NCI-H2171 (cell line): ENCODE measurements at regions not wholly inside any gene's neighbourhood (a gene's known extent, or its start where the extent isn't known, plus 50 kb on each side); places are given as distances from the start of the nearest gene placed in this dataset.

Experiments
- DNase-seq: peaks from one replicate; lab custom pipeline; 2025; lab: John Stamatoyannopoulos, UW

DNA sequence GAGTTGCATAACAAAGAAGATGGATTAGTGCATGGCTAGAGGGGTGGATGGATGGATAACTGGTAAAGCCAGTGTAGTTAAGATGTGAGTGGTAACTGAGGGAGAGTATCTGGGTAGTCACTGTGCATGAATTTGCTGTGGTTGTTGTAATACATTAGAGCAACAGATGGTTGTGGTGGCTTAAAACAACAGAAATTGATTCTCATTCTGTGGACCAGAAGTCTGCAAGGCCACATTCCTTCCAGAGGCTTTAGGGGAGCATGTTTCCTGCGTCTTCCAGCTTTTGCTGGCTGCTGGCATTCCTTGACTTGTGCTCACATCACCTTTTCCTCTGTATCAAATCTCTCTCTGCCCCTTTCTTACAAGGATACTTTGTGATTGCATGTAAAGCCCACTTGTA is 155.4 kb downstream of the ASB1 start:
- no peak for DNase-seq

DNA sequence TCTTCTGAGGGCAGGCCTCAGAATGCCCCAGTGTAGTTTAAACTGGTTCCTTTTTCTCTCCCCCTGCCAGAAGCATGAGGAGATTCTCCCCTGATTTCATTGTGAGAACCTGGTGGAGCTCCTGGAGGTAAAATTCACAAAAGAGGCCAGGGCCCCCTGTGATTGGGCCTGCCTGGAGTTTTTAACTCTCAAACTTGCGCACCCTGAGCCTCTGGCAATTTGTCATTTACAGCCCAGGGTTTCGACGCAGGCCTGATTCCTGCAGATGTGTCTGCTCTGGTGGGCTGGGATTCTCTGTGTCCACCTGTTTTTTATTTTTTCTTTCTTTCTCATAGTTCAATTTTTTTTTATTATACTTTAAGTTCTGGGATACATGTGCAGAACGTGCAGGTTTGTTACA is 157.9 kb downstream of the ASB1 start:
- DNase-seq: no peak

DNA sequence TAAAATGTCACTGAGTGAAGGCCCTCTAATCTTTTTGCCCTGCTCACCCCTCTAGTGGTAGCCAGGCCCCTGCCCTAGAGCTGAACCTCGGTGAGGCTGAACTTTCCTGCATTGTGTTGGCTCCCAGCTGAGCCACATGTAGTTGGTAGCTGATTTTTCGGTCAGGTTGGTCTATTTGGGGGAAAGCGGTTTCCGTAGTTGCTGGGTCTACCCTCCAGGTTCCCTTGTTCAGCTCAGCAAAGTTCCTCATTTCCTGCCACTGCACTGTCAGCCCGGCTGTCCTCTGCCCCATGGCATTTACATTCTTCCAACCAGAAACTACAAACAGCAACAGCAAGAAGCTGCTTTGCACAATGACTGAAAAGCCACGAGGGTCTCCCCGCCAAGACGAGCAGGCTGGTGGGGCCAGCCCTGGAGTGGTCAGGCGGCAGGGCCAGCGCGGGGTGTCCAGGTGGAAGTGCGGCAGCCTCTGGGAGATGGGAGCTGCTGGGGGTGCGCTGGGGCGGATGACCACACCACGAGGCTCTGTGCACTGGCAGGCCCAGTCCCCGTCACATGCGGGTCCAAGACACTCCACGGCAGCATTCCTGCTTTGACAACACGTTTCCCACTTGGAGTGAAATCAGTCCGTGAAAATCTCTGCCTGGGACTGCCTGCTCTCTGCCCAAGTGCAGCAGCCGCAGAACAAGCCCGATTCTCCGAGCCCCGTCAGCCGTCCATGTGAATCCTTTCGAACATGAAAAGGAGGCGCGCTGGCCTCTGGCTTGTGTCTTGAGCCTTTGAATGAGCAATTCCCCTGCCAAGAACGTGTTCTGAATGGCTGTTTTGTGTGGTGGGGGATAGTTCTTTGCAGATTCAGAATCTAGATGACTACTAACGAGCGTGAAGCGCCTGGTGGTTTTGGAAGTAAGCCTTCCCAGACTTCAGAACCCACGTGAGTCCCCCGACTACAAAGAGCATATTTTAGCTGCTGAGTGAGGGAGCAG is 159.4 kb downstream of the ASB1 start:
- no peak for DNase-seq

DNA sequence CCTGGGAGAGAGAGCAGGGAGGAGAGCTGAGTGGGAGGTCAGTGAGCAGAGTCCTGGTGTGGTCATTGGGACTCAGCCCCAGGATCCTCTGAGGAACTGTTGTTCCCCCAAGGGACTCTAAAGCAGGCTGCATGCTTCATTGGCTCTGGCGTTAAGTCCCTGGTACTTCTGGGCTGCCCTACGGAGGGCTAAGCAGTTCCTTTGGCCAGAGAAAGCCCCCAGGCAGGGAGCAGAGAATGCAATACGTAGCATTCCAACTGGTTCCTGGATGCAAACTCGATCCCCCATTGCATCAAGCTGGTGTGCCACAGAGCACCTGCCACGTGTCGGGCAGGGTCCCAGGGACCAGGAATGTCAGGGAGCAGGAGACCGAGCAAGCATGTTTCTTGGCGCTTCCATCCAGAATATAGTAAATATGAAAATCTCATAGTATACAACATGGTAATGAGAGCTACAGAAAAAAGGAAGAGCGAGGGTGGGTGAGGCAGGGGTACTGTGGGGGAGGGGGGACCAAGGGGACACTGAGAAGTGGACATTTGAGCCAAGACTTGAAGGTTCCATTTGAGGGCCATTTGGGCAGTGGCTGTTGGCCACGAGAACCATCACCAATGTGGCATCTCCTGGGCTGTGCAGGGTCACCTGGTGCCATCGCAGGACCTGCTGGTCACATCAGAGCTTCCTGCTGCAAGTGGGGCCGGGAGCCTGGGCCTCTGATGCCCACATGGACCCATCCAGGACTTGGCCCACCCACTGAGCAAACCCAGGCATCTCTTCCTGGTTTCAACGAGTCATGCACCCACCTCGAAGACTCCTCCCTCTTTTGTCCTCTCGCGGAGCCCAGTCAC is 160.4 kb downstream of the ASB1 start:
- no peak for DNase-seq

DNA sequence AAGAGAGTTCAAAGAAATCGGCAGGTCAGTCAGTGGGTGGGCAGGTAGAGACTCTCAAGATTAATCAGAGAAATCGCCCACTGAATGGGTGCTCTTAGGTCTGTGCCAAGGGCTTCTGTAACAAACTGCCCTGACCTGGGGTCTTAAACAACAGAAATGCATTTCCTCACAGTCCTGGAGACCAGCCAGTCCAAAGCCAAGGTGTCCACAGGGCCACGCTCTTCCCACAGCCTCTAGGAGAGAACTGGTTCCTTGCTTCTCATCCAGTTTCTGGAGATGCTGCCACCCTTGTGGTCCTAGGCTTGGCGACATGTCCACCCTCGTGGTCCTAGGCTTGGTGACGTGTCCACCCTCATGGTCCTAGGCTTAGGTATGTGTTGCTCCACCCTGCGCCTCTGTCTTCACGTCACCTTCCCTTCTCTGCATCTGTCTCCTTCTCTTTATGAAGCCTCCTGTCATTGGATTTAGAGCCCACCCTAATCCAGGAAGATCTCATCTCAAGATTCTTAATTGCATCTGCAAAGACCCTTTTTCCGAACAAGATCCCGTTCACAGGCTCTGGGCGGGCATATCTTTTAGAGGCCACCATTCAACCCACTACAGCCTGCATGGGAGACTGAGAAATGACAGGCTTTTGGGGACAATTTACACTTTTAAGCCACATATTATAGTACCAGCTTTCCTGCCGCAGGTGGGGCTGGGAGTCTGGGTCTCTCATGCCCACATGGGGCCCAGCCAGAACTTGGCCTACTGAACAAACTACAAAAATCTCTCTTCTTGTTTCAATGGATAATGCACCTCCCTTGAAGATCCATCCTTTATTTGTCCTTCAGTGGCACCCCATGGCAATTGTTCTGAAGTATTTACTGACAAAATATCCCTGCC is 161.3 kb downstream of the ASB1 start:
- DNase-seq: no peak

DNA sequence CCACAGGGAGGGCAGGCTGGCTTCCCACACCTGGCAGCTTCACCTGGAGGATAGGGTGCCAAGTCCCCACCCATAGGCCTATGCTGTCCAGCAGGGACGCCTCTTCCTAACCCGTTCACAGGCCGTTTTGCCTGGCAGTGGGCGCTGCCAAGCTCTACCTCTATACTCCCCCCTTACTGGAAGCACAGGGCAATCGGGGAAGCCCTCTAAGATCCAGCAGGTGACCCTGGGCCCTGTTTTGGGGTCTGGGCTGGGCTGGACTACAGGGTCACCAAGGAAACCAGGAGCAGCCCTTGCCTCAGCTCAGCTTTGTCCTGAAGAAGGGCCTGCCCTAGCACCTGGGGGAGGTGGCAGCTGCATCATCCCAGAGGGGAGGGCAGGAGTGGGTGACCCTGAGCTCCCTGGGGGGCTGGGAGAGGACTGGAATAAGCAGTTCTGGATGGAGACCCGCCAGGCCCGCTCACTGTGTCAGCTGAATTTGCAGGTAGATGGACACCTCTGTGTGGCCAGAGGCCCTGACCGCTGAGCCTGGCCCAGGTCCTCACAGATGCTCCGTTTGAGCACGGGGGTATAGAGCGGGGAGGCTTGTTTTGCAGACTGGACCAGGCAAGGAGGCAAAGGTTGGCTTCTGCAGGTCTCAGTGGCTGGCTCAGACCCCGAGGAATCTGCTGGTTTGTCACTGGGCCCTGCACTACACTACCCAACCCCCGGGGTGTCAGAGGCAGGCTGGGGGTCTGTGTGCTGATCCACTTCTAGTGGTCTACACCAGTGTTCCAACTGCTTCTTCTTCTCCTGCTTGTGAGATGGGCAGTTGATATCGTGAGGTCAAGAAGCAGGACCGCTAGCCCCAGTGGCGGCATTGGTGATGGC is 163.1 kb downstream of the ASB1 start:
- DNase-seq: no peak

DNA sequence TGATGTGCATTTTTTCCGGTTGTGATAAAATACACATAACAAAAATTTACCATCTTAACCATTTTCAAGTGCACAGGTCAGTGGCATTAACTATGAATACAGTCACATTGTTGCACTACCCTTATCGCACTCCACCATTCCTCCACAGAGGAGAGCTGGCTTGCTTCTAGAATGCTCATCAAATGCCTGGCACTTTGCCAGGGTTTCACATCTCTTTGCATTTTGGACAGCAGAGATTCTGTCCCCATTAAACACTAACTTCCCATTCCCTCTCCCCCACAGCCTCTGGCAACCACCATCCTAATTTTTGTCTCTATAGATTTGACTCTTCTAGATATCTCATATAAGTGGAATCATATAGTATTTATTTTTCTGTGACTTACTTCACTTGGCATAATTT is 165.0 kb downstream of the ASB1 start:
- DNase-seq: no peak

DNA sequence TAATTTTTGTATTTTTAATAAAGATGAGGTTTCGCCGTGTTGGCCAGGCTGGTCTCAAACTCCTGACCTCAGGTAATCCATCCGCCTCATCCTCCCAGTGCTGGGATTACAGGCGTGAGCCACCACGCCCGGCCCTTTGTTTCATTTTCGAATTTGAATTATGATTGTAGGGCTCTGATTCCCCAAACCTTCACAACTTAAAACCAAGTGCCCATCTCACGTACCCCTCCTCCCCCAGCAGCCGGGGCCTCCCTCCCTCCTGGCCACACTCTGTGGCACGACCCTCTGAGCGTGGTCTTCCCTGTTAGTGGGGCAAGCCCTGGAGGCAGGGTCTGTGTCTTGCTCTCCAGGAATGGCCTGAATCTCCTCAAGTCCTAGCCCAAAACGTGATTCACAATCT is 166.5 kb downstream of the ASB1 start:
- DNase-seq: no peak

DNA sequence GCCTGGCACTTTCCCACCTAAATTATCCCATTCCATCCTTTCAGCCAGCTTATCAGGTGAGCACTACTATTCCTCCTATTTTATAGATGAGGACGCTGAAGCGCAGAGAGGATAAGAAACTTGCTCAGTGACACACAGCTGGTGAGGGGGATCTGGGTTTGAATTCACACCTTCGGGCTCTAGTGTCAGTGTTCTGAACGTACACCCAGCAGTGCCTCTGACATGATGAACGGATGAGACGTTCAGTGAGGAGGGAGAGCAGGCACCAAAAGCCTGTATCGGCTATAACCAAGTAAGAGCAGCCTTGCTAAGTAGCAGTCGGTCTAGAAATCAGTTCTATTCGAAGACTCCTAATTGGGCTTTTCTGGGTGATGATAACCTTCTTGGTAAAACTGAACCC is 167.0 kb downstream of the ASB1 start:
- DNase-seq: no peak

DNA sequence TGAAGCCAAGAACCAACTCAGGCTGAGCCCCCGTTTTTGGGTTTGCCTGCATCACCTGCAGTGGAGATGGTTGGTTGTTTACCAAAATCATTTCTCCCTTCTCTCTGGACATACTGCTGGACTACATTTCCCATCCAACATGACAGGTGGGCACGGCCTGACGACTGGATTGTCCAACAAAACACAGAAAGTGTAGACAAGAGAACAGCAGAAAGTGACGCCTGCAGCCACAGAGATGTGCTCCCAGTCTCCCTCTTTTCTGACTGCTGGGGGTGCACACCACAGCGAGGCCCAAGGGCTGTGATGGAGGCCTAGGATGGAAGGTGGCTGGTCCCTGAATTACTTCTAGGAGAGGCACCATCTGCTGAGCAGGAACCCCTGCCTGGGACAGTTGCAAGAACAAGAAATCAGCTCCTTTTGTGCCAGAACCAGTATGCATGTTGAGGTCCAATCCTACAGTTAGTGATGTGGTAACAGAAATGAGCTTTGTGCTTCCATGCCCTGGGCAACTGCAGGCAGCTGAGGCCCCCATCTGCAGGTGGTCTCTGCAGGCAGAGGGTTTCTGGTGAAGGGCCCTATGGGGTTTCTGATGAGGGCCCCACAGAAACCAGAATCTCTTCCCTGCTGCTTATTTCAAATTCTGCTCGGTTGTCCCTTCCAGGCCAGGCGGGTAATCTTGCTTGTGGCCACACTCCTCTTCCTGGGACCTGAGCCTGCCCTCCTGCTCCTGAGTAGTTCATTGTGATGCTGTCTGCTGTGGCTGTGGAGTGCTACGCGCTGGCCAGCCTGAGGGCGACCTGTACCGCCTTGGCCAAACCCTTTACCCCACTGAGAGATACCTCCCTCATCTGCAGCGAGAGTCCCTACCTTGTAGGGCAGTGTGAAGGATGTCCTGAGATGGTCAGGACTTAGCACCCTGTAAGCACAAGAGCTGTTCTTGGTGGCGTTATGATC is 168.3 kb downstream of the ASB1 start:
- DNase-seq: no peak

DNA sequence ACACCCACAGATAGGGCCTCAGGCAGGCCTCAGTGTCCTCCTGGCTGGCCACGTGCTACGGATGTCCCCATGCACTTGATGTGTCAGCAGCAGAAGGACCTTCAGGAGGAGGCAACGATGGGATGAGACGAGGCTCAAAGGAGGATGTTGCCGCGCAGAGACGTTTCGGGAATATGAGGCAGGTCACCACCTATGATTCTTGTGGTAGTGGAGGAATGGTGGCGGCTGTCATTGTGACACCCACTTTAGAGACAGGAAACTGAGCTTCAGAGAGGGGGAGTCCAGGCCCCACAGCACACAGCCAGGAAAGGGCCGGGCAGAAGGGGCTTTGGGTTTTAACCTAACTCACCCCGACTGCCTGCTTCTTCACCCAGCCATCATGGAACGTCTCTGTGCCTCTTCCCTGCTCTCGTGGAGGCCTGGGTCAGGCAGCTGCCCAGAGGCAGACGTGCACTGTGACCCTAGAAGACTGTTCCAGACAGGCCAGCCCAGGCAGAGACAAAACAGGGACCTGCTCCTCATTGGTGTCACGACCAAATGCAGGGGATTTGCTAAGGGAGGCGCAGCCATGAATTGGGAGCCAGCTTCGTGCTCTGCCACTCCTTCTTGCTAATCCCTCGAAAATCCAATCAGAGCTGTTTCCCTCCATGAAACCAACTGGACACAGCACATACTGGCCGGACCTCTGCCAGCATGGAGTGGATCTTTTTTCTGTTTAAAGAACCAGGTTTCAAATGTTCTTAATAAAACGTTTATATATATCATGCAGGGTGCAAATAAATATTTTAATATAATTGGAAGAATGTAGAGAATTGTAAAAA is 169.2 kb downstream of the ASB1 start:
- no peak for DNase-seq

DNA sequence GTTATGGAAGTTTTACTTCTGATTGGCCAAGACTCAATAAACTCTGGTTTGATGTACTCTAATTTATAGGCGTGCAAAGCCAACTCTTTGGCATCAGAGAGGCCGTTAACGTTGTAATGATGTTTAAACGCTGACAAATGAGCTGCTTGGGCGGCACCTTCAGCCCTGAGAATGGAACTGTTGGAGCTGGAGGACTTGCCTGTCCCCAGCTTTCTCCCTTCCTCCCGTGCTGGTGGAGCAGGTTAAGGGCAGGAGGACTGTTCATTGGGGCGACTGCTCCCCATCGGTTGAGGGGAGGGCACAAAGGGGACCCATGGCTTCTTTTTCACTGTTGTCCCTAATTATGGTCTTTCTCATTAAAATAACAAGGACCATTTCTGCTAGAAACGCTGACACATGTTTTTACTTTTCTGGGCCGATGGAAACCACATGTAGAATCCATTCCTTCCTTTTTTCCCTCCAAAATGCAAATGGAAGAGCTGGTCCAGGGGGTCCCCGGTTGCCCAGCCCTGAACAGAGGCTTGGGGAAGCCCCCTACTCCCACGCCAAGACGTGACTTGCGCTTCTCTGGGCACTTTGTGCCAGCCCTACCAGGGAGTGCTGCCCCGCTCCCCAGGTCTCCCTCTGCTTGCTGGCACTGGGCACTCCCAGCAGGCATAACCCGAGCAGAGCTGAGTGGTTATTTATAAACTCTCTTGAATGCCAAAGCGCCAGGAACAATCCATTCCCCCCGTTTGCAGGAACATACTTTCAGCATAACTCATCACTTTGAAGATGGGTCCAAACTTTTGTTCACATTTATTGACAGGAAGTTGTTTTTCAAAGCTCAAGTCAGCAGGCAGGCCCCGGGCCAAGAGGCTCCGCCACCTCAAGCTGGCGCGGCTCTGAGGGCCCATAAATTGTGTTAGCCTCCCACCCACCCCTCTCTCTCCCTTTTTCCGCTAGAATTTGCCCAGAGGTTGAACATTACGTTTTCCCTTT is 170.1 kb downstream of the ASB1 start:
- DNase-seq: no peak

DNA sequence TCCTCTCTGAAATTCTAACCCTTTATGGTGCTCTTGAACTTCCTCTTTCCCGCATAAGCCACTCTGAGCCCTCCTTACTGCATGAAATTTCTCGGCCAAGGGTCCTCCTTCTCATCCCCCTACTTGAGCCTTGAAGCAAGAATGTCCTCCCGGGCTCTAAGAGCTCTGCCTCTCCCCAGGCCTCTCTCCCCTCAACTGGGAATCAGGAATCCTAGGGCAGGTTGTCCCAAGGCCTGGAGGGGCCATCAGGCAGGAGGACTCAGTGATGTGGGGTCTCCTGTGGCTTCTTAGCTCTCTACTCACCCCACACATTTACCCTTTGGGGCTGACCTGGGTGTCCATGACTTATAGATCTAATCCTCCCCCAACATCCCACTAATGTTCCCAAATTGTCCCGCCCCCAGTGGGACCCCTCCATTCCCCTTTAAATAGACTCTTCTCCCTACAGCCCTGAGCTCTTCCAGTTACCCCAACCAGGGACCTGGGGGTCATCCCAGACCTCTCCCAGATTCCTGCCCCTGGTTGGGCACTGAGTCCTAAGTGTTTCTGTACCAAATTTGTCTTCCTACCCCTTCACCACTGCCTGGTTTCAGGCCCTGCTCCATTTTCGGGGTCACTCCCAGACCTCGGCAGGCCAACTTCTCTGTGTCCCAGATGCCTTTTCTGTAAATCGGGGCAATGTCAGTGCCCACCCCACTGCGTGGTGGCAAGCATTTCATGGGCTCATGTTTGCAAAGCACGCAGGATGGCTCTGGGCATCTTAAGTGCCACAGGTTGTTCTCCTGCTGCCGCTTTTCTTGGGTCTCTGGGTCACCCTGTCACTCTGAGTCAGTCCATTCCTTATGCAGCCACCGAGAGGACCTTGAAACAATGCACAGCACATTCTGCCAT is 171.2 kb downstream of the ASB1 start:
- DNase-seq: no peak

DNA sequence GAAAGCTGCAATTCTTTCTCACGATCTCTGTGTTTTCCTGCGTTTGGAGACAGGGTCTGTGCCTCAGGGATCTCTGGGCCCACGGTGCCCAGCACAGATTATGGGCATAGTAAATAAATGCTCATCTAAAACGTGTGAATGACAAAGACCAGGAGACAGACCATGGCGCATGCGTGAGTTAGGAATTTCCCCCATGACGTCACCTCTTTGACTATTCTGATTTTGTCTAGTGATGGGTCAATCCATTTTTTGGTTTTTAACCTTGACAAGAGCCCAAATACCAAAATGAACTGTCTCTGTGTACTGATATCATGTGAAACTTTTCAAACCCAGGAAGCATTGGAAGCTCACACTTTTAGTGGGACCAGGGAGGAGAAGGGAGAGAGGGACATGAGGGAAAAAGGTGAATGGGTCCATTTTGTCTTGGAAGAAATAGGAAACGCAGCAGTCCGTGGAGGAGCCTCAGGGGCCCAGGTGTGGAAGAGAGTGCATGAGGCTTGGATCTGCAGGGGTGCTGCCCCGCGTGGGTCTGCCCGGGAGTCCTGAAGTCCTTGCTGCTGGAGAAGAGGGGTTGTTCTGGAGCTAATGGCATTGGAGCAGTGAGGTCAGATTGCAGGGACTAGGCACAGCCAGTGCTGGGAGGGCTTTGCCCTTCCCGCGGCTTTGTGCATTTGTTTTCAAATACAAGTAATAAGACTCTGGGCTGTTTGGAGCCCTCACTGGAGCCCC is 172.2 kb downstream of the ASB1 start:
- no peak for DNase-seq

DNA sequence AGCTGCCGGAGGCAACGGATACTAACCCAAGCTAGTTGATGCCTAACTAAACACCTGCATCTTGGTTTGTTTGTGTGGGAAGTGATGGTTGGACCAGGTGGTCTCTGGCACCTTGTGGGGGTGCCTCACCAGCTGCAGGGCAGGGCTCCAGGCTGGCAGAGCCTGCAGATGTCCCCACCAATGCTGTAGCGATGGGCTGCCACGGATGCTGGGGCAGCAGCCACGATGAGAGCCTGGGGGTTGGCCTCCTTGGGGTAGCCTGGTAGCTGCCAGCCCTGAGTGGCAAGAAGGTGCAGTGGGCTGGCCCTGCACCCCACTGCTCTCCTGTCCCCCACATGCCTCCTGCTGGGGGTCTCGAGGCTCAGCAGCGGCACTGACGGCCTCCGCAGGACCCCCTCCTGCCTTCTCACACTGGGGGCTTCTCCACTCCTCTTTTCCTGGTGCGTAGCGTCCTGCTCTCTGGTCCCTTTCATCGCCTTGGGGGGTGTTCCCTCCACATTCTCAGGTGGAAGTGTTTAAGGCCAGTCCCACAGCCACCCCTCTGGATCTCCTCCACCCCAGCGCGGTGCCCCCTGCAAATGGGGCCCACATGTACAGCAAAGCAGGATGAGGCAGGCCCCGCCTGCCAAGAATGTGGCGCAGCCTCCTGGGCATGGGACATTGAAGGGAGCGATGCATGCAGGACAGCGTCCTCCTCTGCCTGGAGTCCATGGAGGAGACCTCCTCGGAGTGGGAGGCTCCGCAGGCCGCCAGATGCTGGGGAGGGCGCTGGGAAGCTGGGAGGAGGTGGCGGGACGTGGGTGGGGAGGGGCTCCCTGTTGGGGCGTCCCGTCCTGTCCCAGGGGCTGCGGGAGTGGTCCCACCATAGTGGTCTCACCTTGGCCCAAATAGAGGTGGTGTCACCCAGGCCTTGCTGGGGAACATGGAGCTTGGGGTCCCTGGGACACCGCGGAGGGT is 173.1 kb downstream of the ASB1 start:
- no peak for DNase-seq
